Activated effector memory CD4-positive, alpha-beta T cell treated with anti-CD3 and anti-CD28 coated beads, Interleukin-2, amount 50 U/mL, for 16 hours (primary cell): ENCODE measurements at regions not wholly inside any gene's neighbourhood (a gene's known extent, or its start where the extent isn't known, plus 50 kb on each side); places are given as distances from the start of the nearest gene placed in this dataset.

Experiments
- DNase-seq: peaks from one replicate; pipeline ENCODE4 v3.0.0-alpha.2; 2020

GRCh38 chr2:42913280-42913878 is 121.0 kb upstream of the HAAO start:
- no peak for DNase-seq

- DNase-seq: peak; percentile 34
These were observed 118.4 kb upstream of the HAAO start for GRCh38 chr2:42910645-42911405.

GRCh38 chr2:42909966-42910365 is 117.6 kb upstream of the HAAO start:
- peak; percentile 42 for DNase-seq

- DNase-seq: peak; percentile 8
These were observed 116.3 kb upstream of the HAAO start for GRCh38 chr2:42908518-42909200.

- DNase-seq: no peak
These were observed 115.5 kb upstream of the HAAO start for GRCh38 chr2:42907835-42908234.

GRCh38 chr2:42906557-42907411 is 114.4 kb upstream of the HAAO start:
- DNase-seq: no peak

GRCh38 chr2:42906111-42906556 is 113.8 kb upstream of the HAAO start:
- DNase-seq: no peak

- no peak for DNase-seq
These were observed 113.1 kb upstream of the HAAO start for GRCh38 chr2:42905341-42906110.

GRCh38 chr2:42904576-42904876 is 112.1 kb upstream of the HAAO start:
- no peak for DNase-seq

GRCh38 chr2:42903821-42904575 is 111.6 kb upstream of the HAAO start:
- no peak for DNase-seq

GRCh38 chr2:42902939-42903709 is 110.7 kb upstream of the HAAO start:
- DNase-seq: no peak

GRCh38 chr2:42901076-42901640 is 108.8 kb upstream of the HAAO start:
- no peak for DNase-seq

GRCh38 chr2:42900289-42900891 is 108.0 kb upstream of the HAAO start:
- no peak for DNase-seq

- no peak for DNase-seq
These were observed 105.0 kb upstream of the HAAO start for GRCh38 chr2:42897358-42897757.

GRCh38 chr2:42895791-42896135 is 103.4 kb upstream of the HAAO start:
- DNase-seq: no peak

GRCh38 chr2:42895134-42895790 is 102.9 kb upstream of the HAAO start:
- no peak for DNase-seq

GRCh38 chr2:42893047-42893758 is 100.8 kb upstream of the HAAO start:
- DNase-seq: no peak

- no peak for DNase-seq
These were observed 98.5 kb upstream of the HAAO start for GRCh38 chr2:42890791-42891355.
